Muscle of back (tissue), 3 donors: ENCODE measurements at regions not wholly inside any gene's neighbourhood (a gene's known extent, or its start where the extent isn't known, plus 50 kb on each side); places are given as distances from the start of the nearest gene placed in this dataset.
"Not testable (repeated sequence)": the region's sequence is repeated elsewhere in the genome, so short reads cannot be mapped to it uniquely, and the experiment has no call there.

Experiments
- DNase-seq, 3 donors: peaks; one replicate each; pipeline versions ENCODE4 v3.0.0 to v3.0.0-alpha.2; 2013

DNA sequence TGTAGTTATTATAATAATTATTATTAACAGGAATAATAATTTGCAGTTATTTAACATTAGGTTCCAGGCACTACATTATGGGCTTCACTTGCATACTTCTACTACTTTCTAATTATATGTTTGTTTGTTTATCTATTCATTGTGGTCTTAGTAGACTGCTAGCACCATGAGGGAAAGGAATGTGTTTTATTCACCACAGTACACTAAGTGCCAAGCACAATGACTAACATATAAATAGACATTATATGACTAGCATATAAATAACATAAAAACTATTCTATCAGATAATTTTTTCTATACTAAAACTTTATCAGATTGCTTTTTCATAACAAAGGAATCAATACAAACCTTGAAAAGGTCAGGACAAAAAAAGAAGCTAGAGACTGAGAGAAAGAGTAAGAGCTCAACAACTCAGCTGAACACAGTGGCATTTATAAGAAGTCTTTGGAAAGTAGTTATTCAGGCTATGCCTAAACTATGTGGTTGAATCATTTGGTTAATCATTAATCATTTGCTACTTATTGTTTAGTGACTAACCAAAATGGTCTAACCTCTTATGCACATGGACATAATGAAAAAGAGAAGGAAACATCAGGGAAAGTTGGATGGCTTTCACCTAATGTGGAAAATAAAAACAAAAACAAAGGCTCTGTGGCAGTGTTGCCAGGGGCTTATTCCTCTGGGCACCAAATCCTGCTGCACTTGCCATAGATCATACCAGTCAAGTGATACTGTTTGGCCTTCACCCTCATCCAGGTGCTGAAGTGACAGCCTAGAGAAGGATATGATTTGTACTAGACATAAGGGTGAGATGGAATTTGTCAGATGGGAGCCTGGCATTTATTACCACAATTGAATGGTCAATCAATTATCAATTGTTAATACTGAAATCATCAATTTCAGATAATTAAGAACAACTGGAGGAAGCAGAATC is 174.9 kb downstream of the ETAA1 start:
- DNase-seq: no peak

DNA sequence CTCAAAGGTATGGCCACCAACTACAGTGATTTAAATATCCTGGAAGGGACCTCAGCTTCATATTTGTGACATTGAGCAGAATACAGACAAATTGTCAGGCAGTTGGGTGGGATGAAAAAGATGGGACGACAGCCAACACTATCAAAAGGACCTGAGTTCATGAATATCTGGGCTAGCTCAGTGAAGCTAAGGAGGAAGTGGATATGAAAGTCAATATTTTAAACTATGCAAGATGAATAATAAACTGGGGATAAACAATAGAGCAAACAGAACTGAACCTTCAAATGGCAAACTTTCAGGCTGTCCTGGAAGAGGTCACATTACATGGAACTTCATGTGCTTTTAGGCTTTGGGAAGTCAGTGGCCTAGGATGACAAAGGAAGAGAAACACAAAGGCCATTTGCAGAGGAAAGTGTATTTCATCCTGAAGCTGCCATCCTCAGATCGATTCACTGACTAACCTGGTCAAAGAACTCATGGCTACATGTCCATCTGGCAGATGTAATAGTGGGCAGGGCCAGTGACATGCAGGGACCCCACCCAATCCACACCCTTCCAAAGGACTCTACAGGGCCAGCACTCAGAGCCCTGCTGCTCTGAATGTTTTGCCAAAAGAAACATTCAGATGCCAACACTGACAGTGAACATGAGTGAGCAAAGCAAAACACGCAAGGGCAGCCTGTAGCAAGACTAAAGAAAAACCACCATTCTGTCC is 175.7 kb downstream of the ETAA1 start:
- no peak for DNase-seq

DNA sequence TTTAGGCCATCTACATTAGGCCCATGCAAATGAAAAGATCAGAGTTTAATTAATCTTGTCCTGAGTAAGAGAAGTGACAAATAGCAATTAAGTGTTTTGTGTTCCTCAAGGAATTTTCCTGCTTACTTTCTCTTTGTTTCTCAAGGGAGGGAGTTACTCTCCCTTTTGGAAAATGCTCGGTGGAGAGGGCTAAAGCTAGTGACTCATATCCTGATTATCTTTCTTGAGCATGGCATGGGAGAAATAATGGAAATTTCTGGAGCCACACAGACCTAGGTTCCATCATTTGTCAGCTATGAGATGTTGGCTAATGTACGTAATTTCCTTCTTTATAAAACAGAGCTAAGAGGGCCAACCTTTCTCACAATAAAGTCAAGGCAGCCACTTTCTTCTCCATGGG is 177.1 kb downstream of the ETAA1 start:
- peak in 1 of 3 donors; percentile 25 for DNase-seq

DNA sequence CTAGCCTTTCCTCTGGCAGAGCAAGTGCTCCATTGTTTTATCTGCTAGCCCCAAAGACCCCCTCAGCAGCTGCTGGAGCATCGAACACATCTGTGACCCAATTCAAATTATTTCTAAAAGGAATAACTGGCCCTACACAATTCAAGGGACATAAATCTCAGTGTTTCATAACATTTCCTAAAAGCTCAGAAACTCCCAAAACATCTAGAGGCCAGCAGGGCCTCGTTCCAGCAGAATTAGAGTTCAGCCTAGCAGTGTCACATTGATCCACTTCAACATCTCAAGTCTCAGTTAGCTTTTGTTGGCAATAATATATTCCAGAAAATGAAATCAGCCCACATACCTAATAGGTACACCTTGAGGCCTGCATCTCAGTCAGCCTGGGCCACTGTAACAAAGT is 179.1 kb downstream of the ETAA1 start:
- DNase-seq: peak in 1 of 3 donors; percentile 60

DNA sequence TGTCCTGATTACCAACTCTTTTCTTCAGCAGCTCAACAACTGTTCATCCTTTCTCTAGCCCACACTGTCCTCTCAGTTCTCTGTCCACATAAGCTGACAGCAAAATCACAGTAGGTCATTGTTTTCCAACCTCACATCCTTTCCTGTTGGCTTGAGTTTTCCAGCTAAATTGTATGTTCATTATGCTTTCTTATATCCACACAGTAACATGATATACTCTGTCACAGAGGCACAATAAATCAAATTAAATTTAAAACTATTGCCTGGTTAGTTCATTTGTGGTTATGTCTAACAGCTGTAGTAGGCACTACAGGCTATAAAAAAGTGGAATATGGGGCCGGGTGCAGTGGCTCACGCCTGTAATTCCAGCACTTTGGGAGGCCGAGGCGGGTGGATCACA is 179.9 kb downstream of the ETAA1 start:
- DNase-seq: no peak

DNA sequence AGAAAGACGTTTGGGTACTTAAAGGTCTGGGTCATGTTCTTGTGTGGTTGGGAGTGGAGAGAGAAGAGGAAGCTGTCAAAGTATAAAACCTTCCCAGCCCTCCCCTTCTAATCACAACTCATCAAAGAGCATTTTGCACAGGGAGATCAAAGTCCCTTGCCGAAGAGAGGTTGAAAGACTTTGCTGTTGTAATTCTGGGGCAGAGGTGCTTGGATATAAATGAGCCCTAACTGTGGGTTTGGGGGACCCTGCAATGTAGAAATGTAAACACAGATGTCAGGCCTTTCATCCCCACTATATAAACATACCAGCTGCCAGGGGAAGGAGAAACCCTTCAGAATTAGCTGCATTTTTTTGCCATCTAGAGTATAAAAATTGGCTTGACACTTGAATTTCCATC is 182.1 kb downstream of the ETAA1 start:
- no peak for DNase-seq

DNA sequence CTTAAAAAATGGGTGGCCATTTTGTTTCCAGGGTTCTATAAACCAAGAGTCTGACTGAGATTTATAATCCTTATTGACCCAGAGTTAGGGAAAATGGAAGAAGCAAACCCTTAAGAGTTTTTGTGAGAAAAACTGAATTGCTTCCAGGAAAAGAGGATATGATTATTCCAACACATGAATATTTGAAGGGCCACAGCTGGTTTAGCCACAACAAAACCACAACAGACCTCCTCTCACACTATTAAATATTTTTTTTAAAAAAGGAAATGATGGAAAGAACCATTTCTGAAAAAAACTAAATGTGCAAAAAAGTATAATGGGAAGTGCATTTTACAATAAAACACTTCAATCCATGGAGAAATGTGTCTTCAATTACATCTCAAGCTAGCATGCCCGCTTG is 182.7 kb downstream of the ETAA1 start:
- DNase-seq: no peak

DNA sequence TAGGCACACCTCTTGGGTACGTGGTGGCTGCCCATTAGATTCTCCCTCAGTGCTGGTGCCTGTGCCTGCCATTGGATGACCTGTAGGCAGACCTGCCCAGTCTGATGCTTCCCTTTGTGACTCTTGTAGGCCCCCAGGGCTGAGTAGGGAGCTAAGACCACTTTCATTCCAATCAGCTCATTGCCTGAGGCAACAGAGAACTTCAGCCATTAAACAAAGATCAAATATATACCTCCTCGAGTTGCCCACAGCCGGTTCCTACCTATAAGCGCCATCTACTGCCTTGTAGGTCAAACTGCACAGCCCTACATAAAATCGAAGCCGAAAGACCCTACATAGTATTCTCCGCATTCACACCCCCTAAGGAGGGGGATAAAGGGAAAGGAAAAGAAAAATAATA is 184.6 kb downstream of the ETAA1 start:
- no peak for DNase-seq

DNA sequence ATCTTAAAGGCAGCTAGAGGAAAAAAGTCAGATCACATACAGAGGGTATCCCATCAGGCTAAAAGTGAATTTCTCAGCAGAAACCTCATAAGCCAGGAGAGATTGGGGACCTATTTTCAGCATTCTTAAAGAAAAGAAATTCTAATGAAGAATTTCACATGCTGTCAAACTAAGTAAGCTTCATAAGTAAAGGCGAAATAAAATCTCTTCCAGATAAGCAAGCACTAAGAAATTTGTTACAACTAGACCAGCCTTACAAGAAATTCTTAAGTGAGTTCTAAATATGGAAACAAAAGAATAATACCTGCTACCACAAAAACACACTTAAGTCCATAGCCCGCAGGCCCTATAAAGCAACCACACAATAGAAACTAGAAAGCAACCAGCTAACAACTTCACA is 186.1 kb downstream of the ETAA1 start:
- no peak for DNase-seq

DNA sequence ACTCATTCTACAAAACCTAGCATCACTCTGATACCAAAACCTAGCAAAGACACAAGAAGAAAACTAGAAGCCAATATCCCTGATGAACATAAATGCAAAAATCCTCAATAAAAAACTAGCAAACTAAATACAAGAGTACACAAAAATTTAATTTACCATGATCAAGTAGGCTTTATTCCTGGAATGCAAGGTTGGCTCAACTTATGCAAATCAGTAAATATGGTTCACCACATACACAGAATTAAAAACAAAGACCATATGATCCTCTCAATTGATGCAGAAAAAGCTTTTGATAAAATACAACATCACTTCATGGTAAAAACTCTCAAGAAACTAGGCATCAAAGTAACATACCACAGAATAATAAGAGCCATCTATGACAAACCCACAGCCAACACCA is 188.3 kb downstream of the ETAA1 start:
- no peak for DNase-seq

DNA sequence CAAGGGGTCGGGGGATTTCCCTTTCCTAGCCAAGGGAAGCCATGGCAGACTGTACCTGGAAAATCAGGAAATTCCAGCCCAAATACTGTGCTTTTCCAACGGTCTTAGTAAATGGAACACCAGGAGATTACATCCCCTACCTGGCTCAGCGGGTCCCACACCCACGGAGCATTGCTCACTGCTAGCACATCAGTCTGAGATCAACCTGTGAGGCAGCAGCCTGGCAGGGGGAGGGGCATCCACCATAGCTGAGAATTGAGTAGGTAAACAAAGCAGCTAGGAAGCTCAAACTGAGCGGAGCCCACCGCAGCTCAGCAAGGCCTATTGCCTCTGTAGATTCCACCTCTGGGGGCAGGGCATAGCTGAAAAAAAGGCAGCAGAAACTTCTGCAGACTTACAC is 192.0 kb downstream of the ETAA1 start:
- not testable (repeated sequence) for DNase-seq

DNA sequence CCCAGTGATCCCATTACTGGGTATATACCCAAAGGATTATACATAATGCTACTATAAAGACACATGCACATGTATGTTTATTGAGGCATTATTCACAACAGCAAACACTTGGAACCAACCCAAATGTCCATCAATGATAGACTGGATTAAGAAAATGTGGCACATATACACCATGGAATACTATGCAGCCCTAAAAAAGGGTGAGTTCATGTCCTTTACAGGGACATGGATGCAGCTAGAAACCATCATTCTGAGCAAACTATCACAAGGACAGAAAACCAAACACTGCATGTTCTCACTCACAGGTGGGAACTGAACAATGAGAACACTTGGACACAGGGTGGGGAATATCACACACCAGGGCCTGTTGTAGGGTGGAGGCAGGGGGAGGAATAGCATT is 197.4 kb downstream of the ETAA1 start:
- not testable (repeated sequence) for DNase-seq

DNA sequence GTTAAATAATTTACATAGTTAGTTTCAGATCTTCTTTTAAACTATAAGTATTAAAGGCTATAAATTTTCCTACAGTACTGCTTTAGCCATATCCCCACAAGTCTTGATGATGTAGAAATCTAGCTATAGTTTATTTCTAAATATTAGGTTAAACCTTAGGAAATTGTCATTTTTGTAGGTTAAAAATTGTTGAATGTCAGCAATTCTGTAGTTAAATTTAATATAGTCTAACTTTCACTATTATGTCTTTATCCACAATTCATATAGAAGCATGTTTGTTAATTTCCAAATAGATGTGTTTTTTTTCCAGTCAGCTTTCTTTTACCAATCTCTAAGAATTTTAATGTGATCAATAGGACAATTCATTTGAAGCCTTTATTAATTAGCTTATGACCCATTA is 199.7 kb downstream of the ETAA1 start:
- DNase-seq: no peak

DNA sequence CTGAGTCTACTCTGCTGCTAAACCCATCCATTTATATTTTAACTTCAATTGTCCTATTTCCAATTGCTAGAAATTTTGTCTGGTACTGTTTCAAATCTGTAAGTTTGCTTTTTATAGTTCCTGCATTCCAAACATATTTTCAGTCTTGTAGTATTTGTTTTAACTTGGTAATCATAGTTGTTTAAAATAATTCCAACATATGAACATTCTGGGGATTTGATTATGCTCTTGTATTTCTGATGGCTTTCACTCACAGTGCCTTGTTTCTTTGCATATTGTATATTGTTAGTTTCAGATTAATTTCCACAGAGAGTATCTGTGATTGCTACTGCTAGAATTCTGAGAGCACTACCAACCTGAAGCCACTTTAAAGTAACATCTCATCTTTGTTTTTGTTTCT is 202.4 kb downstream of the ETAA1 start:
- no peak for DNase-seq

DNA sequence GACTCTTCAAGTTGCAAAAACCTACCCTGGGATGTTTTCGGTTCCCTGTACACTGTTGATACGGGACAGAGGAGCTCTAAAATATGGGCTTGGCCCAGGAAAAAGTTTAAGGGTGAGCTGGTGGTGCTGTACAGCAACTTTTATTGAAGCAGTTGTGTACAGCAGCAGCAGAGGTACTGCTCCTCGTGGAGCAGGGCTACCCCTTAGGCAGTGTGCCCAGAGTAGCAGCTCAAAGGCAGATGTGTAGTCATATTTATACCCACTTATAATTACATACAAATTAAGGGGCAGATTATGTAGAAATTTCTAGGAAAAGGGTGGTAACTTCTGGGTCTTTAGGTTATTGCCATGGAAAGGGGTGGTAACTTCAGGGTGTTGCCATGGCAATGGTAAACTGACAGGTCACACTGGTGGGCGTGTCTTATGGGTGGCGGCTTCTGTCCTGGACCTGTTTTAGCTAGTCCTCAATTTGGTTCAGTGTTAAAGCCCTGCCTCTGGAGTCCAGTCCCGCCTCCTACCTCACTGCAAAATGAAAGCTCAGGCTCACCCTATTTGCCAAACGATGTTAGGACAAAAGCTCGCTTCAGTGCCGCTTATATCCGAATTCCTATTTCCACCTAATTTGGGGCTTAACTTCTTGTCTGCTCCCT is 203.2 kb downstream of the ETAA1 start:
- no peak for DNase-seq

DNA sequence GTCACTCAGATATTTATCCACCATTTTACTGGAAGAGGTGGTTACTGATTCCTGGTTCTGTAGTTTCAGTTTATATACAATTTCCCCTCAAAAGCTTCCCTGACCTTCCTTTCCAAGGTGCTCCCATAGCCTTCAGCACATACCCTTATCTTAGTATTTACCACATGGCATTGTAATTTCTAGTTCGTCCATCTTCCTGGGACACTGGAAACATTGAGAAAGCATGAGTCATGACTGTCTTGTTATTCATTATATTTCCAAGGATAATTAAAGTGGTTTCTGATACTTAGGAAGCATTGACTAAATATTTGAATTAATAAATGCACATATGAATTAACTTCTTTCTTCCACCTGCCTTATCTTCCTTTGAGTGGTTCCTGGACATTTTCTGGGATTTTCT is 203.8 kb downstream of the ETAA1 start:
- DNase-seq: no peak

DNA sequence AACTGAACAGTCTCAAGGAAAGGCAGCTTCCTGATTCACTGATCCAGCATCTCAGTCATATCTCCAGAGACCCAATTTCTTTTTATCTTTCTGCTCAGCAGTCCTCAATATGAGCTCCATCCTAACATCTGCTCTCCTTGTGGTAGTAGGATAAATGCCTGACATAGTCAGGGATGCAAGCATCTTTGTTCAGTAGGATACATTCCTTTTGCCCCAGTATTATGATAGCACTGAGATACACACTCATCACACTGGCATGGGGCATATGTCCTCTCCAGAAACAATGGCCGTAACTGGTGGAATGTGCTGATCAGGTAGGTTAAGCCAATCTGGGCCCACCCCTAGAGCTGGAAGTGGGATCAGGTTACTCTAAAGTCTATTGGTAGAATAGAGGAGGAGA is 207.2 kb downstream of the ETAA1 start:
- peak in 1 of 3 donors; percentile 6 for DNase-seq

DNA sequence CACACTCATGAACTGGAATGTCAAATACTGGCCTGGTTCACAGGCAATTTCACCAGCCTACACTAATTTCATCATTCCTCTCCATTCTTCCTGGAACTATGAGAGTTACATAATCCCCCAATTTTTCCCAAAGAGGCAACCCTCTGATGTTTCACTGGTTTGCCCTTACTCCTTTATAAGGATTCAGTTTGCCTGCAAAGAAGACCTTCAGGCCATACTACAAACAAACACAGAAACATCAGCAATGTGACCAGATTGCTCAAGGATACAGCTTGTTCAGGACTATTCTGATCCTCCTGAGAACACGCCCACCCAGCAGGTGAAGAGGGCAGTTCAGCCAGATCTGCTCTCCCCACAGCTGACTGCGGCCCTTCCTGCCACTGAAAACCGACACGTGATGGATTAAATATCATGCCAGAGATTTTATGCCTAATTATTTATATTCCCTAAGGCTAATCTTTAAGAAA is 215.5 kb downstream of the ETAA1 start:
- no peak for DNase-seq

DNA sequence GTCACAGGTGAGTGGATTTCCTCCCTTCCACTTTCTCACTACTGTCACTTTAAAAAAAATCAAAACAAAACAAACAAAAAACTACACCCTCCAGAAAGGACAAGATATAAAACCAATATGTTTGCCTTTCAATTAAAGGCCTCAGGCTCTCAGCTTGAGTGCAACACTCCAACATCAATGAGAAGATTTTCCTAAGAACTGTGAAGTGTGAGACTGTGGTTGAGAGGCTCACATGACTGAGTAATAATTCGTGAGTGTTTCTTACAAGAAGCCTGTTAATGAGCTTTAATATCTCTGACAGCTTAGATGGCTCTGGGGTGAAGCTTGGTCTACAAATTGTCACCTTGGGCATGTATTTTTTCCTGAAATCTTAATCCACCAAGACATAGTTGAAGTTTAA is 216.1 kb downstream of the ETAA1 start:
- DNase-seq: no peak

DNA sequence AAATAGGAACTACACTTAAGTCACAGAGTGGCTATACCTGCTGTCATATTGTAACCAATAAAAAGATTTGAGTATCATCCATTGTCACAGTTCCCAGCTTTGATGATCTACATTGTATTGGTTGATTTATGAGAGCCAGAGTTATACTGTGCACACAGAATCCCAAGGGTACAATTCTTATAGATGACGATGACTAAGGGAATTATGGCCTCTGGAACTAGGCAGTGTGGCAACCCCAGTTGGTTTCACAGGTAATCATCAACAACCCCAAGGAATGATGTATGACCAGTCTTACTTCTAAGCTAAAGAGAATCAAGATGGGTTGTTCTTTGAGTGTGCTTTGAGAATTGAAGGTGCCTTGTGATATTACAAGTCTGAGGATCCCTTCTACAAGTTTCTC is 217.3 kb downstream of the ETAA1 start:
- no peak for DNase-seq

DNA sequence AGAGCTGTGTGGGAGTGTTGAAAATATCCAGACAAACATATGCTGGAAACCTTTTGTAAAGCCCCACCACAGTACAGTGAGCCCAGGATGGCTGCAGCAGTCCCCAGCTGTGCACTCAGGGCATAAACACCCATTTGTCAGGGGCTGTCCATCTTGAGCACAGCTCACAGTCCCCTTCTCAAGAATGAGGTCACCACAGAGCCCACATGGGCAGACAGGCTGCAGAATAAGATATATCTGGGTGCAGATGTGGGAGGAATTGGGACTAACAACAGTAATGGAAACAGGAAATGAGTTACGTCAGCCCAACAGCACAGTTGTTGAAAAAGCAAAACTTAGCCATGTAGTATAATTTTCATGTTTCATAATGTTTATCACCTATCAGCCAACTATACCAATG is 219.6 kb downstream of the ETAA1 start:
- peak; percentile 18 to 74 (median 33) for DNase-seq

DNA sequence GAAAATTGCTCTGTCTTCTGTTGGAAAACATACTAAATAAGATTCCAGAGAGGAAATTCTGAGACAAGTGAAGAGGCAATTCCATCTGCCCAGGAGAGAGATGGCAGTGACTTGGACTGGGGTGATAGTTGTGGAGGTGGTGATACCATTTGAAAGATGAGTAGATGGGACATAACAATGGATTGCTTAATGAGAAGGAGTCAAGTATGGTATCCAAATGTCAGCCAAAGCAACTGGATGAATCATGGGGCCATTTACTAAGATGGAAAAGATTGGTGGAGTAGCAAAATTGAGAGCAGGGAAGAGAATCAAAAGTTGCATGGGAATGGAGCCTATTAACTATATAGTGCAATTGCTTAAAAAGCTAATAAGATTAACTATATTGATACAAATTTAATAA is 222.1 kb downstream of the ETAA1 start:
- no peak for DNase-seq

DNA sequence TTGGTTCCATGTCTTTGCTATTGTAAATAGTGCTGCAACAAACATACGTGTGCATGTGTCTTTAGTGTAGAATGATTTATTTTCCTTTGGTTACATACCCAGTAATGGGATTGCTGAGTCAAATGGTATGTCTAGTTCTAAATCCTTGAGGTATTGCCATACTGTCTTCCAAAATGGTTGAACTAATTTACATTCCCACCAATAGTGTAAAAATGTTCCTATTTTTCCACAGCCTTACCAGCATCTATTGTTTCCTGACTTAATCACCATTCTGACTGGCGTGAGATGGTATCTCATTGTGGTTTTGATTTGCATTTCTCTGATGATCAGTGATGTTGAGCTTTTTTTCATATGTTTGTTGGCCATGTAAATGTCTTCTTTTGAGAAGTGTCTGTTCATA is 226.6 kb downstream of the ETAA1 start:
- not testable (repeated sequence) for DNase-seq
